ENCODE measurements at regions not wholly inside any gene's neighbourhood (a gene's known extent, or its start where the extent isn't known, plus 50 kb on each side); places are given as distances from the start of the nearest gene placed in this dataset.
"Not testable (repeated sequence)": the region's sequence is repeated elsewhere in the genome, so short reads cannot be mapped to it uniquely, and the experiment has no call there.

GRCh38 chrX:111041018-111041462 is 55.0 kb upstream of the PAK3 start:
- DNase-seq (ENCODE audit: low read depth), result no peak

DNA sequence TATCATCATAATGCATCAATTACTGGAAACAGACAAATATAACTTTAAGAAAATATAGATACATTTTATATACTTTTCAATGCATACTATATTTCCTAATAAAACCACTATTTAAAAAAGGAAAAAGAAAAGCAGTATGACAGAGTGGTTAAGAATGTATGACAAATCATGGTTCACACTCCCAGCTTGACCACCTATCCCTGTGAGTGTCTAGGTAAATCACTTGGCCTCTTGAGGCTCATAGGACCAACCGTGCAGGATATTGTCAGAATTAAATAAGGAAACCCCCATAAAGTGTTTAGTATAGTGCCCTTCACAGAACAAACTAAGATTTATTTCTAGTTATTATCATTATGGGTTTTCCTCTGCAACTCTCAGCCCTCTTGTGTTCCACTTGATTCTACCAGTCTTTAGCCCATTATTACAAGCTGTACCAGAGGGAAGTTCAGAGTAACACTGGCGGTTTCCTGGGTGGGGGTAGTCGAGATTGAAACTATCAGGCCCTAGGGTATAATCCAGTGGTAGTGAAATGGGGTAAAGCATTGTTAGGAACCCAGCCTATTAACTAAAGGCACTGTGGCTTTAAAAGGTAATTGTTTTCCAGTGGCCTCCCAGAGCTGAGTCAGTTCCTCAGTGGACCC is 55.5 kb upstream of the PAK3 start:
- DNase-seq (ENCODE audit: low read depth), result no peak

DNA sequence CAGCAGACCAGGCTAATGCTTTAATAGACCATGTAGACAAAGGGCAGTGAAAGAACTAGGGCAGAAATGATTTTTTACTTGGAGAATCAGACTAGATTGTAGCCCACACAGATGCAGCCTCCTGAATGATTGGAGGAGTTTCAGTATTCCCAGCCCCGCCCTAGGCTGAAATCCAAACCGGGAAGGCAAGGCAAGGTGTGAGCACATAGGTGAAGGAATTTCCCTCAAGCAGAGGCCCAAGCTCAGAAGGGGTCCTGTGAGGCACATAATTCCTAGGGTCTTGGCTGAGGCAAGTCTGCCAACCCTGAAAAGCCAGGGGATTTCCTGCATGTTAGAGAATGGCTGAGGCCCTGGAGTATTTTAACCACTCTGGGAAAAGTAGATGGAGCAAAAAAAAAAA is 56.4 kb upstream of the PAK3 start:
- DNase-seq (ENCODE audit: low read depth), result no peak

DNA sequence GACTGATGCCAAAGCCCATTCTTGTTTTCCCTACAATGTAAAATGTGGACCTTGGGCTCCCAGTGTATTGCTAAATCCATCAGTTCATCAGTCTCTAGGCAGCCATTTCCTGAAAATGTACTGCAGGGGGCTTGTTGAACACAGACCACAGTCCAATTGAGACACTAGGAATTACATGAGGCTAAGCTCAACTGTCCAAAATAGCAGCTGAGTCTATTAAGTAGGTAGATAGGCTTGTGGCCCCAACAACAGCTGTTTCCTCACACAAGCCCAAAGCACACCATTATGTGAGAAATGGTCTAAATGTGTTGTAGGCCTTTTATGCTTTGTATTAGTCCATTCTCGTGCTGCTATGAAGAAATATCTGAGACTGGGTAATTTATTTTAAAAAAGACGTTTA is 60.0 kb upstream of the PAK3 start:
- DNase-seq (ENCODE audit: low read depth), result no peak

DNA sequence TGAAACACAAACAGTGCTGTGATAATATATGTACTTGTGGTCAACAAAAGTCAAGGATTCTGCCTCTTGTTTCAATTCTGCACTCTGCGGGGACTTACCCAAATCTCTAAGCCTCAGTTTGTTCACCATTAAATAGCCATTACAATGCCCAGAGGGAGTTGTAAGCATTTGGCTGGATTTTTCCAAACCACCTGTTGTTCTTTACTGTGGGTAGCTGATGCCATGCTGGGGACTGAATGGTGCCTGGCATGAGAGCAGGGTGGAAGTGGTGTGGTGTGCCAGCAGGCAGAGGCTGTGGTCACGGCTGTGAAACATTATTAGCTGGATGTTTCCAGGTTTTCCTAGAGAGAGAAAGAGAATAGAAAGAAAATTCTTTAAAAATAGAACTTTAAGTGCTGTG is 60.7 kb upstream of the PAK3 start:
- peak; percentile 4 for DNase-seq (ENCODE audit: low read depth)

GRCh38 chrX:111022998-111023397 is 73.0 kb upstream of the PAK3 start:
- not testable (repeated sequence) for DNase-seq (ENCODE audit: low read depth)

GRCh38 chrX:111020283-111020682 is 75.7 kb upstream of the PAK3 start:
- DNase-seq (ENCODE audit: low read depth), result no peak

- no peak for DNase-seq (ENCODE audit: low read depth)
These were observed 82.1 kb upstream of the PAK3 start for GRCh38 chrX:111013778-111014455.

GRCh38 chrX:111010111-111010510 is 85.9 kb upstream of the PAK3 start:
- DNase-seq (ENCODE audit: low read depth), result no peak

GRCh38 chrX:111009256-111009655 is 86.7 kb upstream of the PAK3 start:
- DNase-seq (ENCODE audit: low read depth), result no peak

DNA sequence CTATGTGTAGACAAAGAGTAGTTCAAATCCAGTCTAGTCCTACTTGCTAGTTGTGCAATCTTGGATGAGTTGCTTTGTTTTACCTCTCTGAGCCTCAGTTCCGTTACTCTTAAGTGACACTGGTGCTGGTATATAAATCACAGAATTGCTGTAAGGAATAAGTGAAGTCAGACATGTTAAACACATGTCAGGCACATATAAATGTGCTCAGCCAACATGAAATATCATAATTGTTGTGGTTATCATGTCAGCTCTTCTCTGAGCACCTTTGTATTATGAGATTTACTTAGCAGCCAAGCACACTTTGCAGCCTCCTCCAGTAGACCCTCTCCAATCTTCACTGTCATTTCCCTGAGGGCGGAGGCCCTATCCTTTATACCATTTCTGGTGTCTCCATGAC is 87.9 kb upstream of the PAK3 start:
- no peak for DNase-seq (ENCODE audit: low read depth)

DNA sequence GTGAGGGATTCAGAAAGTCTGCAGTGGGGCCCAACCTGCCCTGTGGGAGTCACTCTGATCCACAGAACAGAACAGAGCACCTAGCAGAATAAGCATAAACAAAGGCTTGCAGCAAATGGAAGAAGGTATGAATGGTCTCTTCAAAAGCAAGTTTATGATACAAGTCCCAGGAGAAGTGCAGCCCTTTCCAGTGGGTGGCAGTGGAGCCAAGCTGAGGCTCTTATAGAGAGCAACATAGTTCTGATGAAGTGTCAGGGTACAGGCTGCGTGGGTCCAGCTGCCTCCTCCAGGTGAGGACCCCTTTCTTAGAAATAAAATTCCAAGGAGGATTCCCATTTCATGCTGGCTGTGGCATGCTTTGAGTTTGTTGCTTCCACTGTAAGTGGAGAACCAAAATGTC is 88.8 kb upstream of the PAK3 start:
- DNase-seq (ENCODE audit: low read depth), result no peak

GRCh38 chrX:111006116-111006515 is 89.9 kb upstream of the PAK3 start:
- DNase-seq (ENCODE audit: low read depth), result no peak

GRCh38 chrX:111005166-111005565 is 90.8 kb upstream of the PAK3 start:
- DNase-seq (ENCODE audit: low read depth), result no peak

DNA sequence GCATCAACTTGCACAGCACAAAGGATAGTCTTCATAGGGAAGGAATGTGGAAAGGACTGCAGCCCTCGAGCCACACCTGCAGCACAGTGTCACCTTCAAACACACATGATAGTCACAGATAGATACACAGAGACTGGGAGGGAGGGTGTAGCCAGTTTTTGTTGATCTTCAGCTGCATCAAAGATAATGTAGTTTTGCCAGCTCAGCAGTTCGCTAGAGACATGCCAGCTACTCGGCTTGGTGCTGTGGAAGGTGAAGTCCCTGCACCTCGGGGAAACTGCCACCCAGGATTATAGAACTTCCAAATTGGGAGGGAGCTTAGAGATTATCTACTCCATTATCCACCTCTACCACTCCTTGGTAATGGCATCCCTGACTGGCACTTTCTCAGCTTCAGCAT is 92.9 kb upstream of the PAK3 start:
- no peak for DNase-seq (ENCODE audit: low read depth)

DNA sequence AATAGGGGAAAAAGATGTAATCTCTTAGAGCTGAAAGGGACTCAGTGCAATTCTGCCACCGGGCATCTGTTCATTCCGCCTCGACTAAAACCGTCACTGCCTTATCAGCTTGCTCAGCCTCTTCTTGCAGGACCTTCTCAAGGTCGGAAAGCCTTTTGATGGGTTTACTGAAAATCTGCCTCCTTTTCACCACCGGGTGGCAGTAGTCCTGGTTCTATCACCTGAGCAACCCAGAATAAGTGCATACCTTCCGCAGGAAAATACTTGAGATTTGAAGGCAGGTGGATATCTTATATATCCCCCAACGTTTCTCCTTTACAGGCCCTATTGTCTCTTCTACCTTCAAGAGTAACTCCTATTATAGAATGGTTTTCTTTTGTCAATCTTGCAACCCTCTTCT is 103.4 kb upstream of the PAK3 start:
- DNase-seq (ENCODE audit: low read depth), result no peak

- DNase-seq (ENCODE audit: low read depth), result no peak
These were observed 106.1 kb upstream of the PAK3 start for GRCh38 chrX:110989869-110990268.

- DNase-seq (ENCODE audit: low read depth), result no peak
These were observed 106.5 kb upstream of the PAK3 start for GRCh38 chrX:110989447-110989846.

DNA sequence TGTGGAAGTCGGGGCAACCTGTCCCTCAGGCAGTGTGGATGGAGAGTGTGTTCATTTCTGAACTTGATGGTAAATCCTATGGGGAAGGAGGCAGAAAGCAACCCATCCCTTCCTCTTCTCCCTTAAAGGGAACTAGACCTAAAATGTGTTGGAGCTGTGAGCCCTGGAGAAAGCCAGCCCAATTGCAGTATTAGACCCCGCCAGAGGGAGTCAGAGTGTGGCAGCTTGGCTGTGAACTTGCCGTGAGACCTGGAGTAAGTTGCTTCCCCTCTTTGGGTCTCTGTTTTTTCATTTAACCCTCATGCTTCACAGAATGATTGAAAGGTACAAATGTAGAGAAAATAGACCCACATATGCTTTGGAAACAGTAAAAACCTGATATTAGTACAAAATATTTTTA is 108.7 kb upstream of the PAK3 start:
- no peak for DNase-seq (ENCODE audit: low read depth)

- no peak for DNase-seq (ENCODE audit: low read depth)
These were observed 110.5 kb upstream of the PAK3 start for GRCh38 chrX:110985470-110985869.

DNA sequence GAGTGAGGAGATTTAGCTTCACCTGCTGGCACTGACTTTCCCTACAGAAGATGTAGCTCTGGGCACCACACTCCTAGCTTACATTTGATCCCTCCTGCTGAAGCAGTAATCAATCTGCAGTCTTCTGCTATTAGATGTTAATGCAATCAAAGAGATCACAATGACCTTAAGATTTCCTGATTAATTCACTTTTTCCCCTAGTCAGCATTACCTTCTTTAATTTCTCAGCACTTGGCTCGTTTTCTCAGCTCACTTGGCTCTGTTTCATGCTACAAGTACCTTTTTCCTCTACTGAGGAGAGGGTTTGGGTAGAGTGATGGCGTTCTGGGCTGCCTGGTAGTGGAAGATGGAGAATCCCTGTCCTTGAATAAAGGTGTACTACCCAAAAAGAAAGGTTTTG is 113.0 kb upstream of the PAK3 start:
- DNase-seq (ENCODE audit: low read depth), result no peak

DNA sequence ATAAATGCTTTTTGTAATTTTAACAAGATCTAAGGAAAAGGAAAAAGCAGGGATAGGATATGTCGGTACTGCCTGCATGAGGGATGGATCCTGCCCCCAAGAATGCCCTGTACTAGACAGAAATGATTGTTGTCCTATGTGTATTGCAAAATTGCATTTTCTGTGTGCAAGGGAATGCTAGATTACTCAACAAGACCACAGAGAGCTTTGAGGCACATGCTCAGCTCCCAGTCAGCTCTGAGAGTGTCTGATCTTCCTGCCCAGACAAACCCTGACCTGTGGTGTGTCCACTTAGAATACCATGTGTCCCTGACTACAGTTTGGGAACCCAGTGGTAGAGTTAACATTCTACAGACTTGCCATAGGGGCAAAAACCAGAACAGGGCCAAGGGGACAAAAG is 129.2 kb upstream of the PAK3 start:
- no peak for DNase-seq (ENCODE audit: low read depth)

- no peak for DNase-seq (ENCODE audit: low read depth)
These were observed 129.9 kb upstream of the PAK3 start for GRCh38 chrX:110966091-110966454.

All from forelimb muscle (tissue), 1 donor.